GM19035 (cell line): ENCODE measurements at regions not wholly inside any gene's neighbourhood (a gene's known extent, or its start where the extent isn't known, plus 50 kb on each side); places are given as distances from the start of the nearest gene placed in this dataset.
"Not testable (repeated sequence)": the region's sequence is repeated elsewhere in the genome, so short reads cannot be mapped to it uniquely, and the experiment has no call there.

Experiments used
- ATAC-seq: cut with Tn5 transposase; IDR thresholded peaks from one replicate; pipeline ENCODE4 v1.9.1; 2021; ENCODE audit not compliant: unreplicated experiment

GRCh38 chr16:52386694-52387093, 160.2 kb downstream of the TOX3 start:
- ATAC-seq: no peak

GRCh38 chr16:52384378-52384777, 162.6 kb downstream of the TOX3 start:
- ATAC-seq: no peak

- ATAC-seq: no peak
Observed at GRCh38 chr16:52383640-52384292, 163.2 kb downstream of the TOX3 start.

DNA sequence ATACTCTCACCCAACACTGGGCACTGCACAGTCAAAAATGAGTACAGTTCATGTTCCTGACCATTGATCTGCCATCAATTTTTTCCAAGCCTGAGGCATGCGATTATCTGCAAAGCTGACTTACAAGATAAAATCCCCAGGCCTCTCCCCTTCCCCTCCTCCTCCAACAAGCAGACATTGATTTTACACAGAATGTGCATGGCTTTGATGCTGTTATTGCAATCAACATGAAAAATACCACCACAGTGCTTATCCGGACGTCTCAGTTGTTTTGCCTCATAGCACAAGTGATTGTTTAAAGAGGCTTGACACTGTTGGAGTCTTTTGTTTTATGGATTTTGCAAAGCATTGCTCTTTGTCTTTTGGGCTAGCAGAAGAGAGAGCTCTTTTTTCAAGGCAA, 163.8 kb downstream of the TOX3 start:
- no peak for ATAC-seq

GRCh38 chr16:52379551-52379950, 167.4 kb downstream of the TOX3 start:
- no peak for ATAC-seq

- ATAC-seq: no peak
Observed at GRCh38 chr16:52376676-52377280, 170.2 kb downstream of the TOX3 start.

DNA sequence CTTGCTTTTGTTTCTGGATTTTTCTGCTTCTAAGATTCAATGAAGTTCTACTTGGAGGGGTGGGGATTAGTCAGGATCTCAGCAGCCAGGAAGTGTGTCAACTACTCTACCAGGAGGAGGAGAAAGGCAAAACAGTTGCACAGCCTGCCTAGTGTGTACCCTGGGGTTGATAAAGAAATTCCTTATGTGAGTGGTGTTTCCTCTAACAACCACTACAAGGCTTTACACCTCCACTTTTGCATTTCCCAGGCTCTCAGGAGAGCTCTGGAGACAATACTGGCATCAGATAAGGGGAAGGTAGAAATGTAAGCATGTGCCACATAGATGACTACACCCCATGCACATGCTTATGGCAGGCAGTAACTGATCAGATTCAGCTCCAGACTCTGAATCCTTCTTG, 174.6 kb downstream of the TOX3 start:
- ATAC-seq: no peak

- no peak for ATAC-seq
Observed at GRCh38 chr16:52368859-52369258, 178.1 kb downstream of the TOX3 start.

- ATAC-seq: no peak
Observed at GRCh38 chr16:52367821-52368220, 179.1 kb downstream of the TOX3 start.

DNA sequence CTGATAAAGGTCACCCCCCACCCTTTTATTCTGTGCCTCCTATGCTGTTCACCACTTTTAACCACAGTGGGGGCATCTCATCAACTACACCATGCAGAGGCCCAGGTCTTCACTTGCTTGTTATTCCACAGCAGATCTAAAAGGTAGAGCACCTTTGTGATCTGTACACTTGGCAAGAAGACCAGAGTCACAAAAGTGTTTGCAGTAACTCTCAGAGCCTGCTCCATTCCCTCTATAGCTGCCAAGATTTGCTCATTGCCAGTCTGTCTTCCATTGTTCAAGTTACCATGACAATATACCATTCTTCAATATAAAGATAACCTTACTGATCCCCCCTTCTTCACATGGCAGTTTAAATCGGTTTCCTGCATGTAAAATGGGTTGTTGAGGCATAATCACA, 180.0 kb downstream of the TOX3 start:
- no peak for ATAC-seq

DNA sequence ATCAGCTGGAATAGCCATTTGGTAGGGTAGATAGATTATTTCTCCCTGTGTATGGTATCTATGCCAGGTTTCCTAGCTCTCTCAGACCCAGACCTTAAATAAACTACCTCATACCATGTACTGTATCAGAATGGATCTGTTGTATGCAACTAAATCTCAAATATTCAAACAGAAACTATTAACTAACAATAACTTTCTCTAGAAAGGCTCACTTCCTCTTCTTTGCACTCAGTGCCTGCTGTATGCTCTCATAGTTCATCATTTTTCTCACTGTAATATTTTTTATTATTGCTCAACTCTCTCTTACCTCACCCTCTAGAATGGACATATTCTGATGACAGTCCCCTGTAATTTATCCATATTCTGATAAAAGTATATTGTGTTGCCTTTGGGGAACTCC, 182.4 kb downstream of the TOX3 start:
- ATAC-seq: no peak

GRCh38 chr16:52363082-52363481, 183.9 kb downstream of the TOX3 start:
- ATAC-seq: no peak

DNA sequence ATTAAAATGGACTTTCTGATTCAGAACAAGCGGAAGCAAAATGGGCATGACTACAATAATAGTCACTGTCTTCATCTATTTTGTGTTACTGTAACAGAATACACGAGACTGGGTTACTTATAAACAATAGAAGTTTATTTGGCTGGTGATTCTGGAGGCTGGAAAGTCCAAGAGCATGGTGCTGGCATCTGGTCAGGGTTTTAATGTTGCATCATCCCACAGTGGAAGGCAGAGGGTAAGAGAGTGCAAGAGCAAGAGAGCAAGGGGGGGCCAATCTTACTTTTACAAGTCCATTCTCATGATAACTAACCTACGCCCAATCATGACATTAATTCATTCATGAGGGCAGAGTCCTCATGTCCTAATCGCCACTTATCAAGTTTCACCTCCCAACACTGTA, 189.2 kb downstream of the TOX3 start:
- no peak for ATAC-seq

GRCh38 chr16:52353249-52353648, 193.7 kb downstream of the TOX3 start:
- ATAC-seq: no peak

- no peak for ATAC-seq
Observed at GRCh38 chr16:52351451-52351850, 195.5 kb downstream of the TOX3 start.

DNA sequence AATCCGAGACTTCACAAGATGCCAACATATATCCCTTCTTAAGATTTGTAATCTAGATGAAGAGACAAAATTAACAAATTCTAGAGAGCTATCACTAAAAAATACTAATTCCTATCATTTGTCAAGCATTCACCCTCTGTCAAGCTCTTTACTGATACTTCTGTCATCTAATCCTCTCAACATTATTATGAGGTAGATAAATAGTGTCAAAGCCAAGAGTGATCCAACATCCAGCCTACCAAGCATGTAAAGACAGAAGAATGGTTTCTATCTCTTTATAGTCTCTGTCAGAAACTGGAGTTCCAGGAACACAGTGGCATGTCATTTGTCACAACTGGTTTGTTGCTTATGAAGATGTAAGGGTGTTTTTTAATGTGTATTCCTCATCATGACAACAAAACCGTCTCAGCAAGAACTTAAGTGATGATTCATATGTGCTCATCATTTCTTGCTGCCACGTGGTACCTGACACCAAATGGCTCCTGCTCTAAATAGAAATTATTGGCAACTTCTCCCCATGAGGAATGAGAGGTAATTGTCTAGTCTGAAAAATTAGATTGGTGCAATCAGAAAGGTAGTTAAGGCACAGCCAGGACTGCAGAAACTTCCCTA, 196.8 kb downstream of the TOX3 start:
- no peak for ATAC-seq

DNA sequence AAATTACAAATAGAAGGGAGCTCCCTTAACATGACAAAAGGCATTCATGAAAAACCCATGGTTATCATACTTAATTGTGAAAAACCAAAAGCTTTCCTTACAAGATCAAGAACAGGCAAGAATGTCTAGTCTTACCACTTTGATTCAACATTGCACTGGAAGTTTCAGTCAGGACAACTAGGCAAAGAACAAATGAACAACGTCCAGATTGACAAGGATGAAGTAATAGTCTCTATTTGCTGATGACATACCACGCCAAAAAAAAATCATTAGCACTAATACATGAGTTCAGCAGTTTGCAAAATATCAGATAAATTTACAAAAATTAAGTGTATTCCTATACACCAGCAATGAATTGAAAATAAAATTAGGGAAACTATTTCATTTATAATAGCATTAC, 200.2 kb downstream of the TOX3 start:
- no peak for ATAC-seq

GRCh38 chr16:52333673-52334072, 213.3 kb downstream of the TOX3 start:
- ATAC-seq: not testable (repeated sequence)

GRCh38 chr16:52320930-52321439, 226.0 kb downstream of the TOX3 start:
- ATAC-seq: no peak

DNA sequence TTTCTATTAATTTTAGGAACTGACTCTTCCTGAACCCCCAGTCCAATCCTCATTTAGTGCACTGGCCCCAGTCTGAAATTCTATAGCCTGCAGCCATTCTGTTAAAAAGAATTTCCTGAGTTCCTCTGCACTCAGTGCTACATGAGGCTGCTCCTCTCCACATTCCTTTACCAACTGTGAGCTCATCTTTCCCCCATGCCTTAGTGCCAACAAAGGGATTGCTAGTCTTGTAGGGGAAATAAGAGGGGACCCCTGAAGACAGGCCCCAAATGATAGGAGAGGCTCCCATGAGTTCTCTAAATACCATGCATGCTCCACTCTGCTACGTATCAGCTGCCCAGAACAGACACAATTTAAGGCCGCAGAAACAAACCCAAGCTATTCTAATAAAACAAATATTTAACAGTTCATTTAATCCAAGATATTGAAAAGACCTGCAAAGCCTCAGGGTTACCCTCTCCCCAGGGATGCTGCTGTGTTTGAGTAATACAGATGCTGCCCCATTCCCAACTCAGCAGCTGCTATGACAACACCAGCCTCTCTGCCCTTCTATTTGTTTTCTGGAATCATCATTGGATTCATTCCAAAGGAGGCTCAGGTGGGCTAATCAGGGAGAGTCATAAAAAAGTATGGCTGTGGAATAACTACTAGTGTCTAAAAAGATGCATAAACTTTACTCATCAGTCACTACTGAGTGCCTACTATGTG, 228.5 kb downstream of the TOX3 start:
- no peak for ATAC-seq

DNA sequence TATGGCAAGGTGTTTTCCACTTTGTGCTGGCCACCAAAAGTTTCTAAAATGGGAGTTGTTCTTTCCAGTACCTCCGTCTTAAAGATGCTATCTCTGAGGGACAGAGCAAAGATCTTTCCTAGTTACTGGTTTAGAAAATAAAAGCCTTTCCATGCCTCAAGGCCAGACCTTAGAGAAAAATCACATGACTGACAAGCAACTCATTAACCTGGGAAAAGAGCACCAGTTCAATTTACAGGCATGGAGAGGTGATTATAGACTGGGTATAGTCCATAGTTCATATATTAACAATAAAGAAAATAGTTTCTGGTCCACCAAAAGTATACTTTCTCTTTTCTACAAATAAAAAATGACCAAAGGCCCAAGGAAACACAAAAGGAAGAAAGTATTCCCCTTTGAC, 230.7 kb downstream of the TOX3 start:
- ATAC-seq: no peak

DNA sequence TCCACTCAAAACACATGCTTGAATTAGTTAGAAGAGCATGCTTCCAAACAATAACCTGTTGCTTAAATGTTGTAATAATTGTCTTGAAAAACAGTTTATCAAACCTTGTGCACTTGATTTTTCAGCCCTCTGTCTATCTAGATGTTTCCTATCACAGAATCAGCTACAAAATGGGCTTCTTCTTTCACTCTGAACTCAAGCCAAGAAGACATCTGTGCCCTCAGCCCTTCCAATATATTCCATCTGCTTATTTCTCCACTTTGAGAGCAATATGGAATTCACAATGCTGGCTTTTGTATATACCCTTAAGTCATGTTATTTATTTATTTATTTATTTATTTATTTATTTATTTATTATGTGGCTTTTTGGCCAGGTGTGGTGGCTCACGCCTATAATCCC, 234.2 kb downstream of the TOX3 start:
- no peak for ATAC-seq
